ENCODE measurements at regions not wholly inside any gene's neighbourhood (a gene's known extent, or its start where the extent isn't known, plus 50 kb on each side); places are given as distances from the start of the nearest gene placed in this dataset.

- DNase-seq (ENCODE audit: low spot score) = no peak
Measured at GRCh38 chr14:101634850-101635748, 73.8 kb downstream of the DIO3 start.

GRCh38 chr14:101635749-101636560 is 74.7 kb downstream of the DIO3 start:
- Histone ChIP-seq H3K4me1 (ENCODE audit: control insufficient read depth in 1 of 2, low read depth in 2 of 2) (no peaks in the 10 kb centered on the region), H3K9me3 (no peaks in the 10 kb centered on the region), H3K36me3 (no peaks in the 10 kb centered on the region), H3K27me3 (replicated peaks; ENCODE audit: insufficient read depth) (no peaks in the 10 kb centered on the region), H3K4me3 (no peak overlapping the region), H3K27ac (no peak overlapping the region)
- ATAC-seq (ENCODE audit: insufficient number of reproducible peaks, low FRiP score, low read depth) = no peak
- no peak for DNase-seq (ENCODE audit: low spot score)
- no peak for TF ChIP-seq CTCF (IDR thresholded peaks at IDR 0.05)

More at GRCh38 chr14:101634850-101635748, 73.8 kb downstream of the DIO3 start:
- Histone ChIP-seq H3K4me3 (no peak overlapping the region), H3K36me3 (no peaks in the 10 kb centered on the region), H3K27me3 (replicated peaks; ENCODE audit: insufficient read depth) (no peaks in the 10 kb centered on the region), H3K4me1 (ENCODE audit: control insufficient read depth in 1 of 2, low read depth in 2 of 2) (no peaks in the 10 kb centered on the region), H3K9me3 (no peaks in the 10 kb centered on the region), H3K27ac (no peak overlapping the region)
- ATAC-seq (ENCODE audit: insufficient number of reproducible peaks, low FRiP score, low read depth) = no peak
- no peak for TF ChIP-seq CTCF (IDR thresholded peaks at IDR 0.05)

- H3K27ac ChIP-seq = no peak overlapping the region
- no peak for ATAC-seq (ENCODE audit: insufficient number of reproducible peaks, low FRiP score, low read depth)
- no peak for DNase-seq (ENCODE audit: low spot score)
- no peak overlapping the region for H3K4me3 ChIP-seq
- no peaks in the 10 kb centered on the region for H3K27me3 ChIP-seq (replicated peaks; ENCODE audit: insufficient read depth)
- no peak for TF ChIP-seq CTCF (IDR thresholded peaks at IDR 0.05)
- H3K4me1 ChIP-seq (ENCODE audit: control insufficient read depth in 1 of 2, low read depth in 2 of 2) = no peaks in the 10 kb centered on the region
- no peaks in the 10 kb centered on the region for H3K36me3 ChIP-seq
- no peaks in the 10 kb centered on the region for H3K9me3 ChIP-seq
Measured at GRCh38 chr14:101639241-101639833, 78.0 kb downstream of the DIO3 start.

GRCh38 chr14:101643651-101644050 is 82.4 kb downstream of the DIO3 start:
- Histone ChIP-seq H3K4me3 (no peak overlapping the region), H3K9me3 (no peaks in the 10 kb centered on the region), H3K27me3 (replicated peaks; ENCODE audit: insufficient read depth) (no peaks in the 10 kb centered on the region), H3K36me3 (no peaks in the 10 kb centered on the region), H3K4me1 (ENCODE audit: control insufficient read depth in 1 of 2, low read depth in 2 of 2) (no peaks in the 10 kb centered on the region), H3K27ac (no peak overlapping the region)
- ATAC-seq (ENCODE audit: insufficient number of reproducible peaks, low FRiP score, low read depth) (no peak), DNase-seq (ENCODE audit: low spot score) (no peak)
- no peak for TF ChIP-seq CTCF (IDR thresholded peaks at IDR 0.05)

GRCh38 chr14:101654051-101654450 is 92.8 kb downstream of the DIO3 start:
- H3K9me3 ChIP-seq = no peaks in the 10 kb centered on the region
- H3K4me3 ChIP-seq = no peak overlapping the region
- no peaks in the 10 kb centered on the region for H3K36me3 ChIP-seq
- no peaks in the 10 kb centered on the region for H3K27me3 ChIP-seq (replicated peaks; ENCODE audit: insufficient read depth)
- DNase-seq (ENCODE audit: low spot score) (no peak), ATAC-seq (ENCODE audit: insufficient number of reproducible peaks, low FRiP score, low read depth) (no peak)
- TF ChIP-seq CTCF (IDR thresholded peaks at IDR 0.05) = no peak
- no peak overlapping the region for H3K27ac ChIP-seq
- H3K4me1 ChIP-seq (ENCODE audit: control insufficient read depth in 1 of 2, low read depth in 2 of 2) = no peaks in the 10 kb centered on the region
